Peyer's patch (tissue), 4 donors: ENCODE measurements at regions not wholly inside any gene's neighbourhood (a gene's known extent, or its start where the extent isn't known, plus 50 kb on each side); places are given as distances from the start of the nearest gene placed in this dataset.

Experiments used
- POLR2A ChIP-seq, 2 donors: fragments of 450-650 bp; IDR thresholded peaks; one replicate each; pipeline ENCODE4 v1.5.1; 2017; ENCODE audit warnings: antibody characterized with exemption in 2 of 2, mild to moderate bottlenecking in 2 of 2, moderate library complexity in 2 of 2
- TF ChIP-seq, protein P1 (sequence below), 6 experiments: fragments of 450-650 bp in 4 of 6; fragments of 200-600 bp in 2 of 6; sonication (generic) in 1 of 6; IDR thresholded peaks; one replicate each; pipeline ENCODE4 v1.5.1; 2017 to 2019; ENCODE audit warnings: antibody characterized with exemption in 6 of 6, mild to moderate bottlenecking in 3 of 6, moderate library complexity in 1 of 6

DNA sequence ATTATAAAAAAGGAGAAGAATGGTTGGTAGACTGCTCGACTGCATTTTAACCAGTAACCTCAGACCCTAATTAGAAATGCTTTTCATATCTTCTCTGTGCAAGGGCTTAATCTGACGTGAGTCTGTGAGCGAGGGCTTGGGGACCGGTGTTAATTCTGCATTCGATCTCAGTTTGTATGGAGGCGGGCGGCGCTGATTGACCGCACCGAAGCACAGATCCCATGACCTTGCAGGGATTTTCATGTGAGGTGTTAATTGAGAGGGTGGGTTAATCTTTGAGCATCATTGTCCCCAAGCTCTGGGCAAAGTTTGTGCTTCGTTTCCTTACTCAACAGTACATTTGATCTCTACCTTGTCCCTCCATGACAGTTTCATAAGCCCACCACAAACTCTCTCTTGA lies 250.9 kb downstream of the NR2F2 start:
- TF ChIP-seq, protein P1, sequence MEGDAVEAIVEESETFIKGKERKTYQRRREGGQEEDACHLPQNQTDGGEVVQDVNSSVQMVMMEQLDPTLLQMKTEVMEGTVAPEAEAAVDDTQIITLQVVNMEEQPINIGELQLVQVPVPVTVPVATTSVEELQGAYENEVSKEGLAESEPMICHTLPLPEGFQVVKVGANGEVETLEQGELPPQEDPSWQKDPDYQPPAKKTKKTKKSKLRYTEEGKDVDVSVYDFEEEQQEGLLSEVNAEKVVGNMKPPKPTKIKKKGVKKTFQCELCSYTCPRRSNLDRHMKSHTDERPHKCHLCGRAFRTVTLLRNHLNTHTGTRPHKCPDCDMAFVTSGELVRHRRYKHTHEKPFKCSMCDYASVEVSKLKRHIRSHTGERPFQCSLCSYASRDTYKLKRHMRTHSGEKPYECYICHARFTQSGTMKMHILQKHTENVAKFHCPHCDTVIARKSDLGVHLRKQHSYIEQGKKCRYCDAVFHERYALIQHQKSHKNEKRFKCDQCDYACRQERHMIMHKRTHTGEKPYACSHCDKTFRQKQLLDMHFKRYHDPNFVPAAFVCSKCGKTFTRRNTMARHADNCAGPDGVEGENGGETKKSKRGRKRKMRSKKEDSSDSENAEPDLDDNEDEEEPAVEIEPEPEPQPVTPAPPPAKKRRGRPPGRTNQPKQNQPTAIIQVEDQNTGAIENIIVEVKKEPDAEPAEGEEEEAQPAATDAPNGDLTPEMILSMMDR (IDR thresholded peaks at IDR 0.05) = no peak
- TF ChIP-seq POLR2A (IDR thresholded peaks at IDR 0.05) = no peak
